ENCODE measurements at regions not wholly inside any gene's neighbourhood (a gene's known extent, or its start where the extent isn't known, plus 50 kb on each side); places are given as distances from the start of the nearest gene placed in this dataset.

GRCh38 chr11:106216281-106216680, 138.8 kb downstream of the AASDHPPT start:
- no peak for DNase-seq (ENCODE audit: low spot score)

GRCh38 chr11:106217456-106217855, 140.0 kb downstream of the AASDHPPT start:
- DNase-seq (ENCODE audit: low spot score): no peak

GRCh38 chr11:106218106-106218505, 140.6 kb downstream of the AASDHPPT start:
- DNase-seq (ENCODE audit: low spot score): no peak

GRCh38 chr11:106222626-106223025, 145.2 kb downstream of the AASDHPPT start:
- DNase-seq (ENCODE audit: low spot score): no peak

- no peak for DNase-seq (ENCODE audit: low spot score)
Observed at GRCh38 chr11:106224172-106224571, 146.7 kb downstream of the AASDHPPT start.

DNA sequence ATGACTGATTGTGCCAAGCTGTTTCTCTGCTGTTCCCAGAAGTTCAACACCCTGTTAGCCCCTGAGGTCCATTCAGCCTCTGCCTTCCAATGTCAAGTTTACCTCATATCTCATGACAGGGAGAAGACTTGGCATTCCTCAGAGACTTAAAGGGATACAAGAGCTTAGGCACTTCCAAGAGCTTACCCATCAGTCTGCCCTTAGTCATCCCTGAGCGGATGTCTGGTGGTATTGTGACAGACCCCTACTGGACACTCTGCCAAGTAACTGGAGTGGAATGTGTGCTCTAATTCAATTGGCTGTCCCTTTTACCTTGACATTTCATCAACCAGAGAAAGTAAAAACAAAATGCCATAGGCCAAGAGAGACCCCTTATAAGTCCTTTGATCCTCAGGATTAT, 151.5 kb downstream of the AASDHPPT start:
- DNase-seq (ENCODE audit: low spot score): no peak

GRCh38 chr11:106231591-106231990, 154.1 kb downstream of the AASDHPPT start:
- DNase-seq (ENCODE audit: low spot score): no peak

GRCh38 chr11:106233191-106233590, 155.7 kb downstream of the AASDHPPT start:
- no peak for DNase-seq (ENCODE audit: low spot score)

GRCh38 chr11:106234794-106235193, 157.3 kb downstream of the AASDHPPT start:
- DNase-seq (ENCODE audit: low spot score): no peak

DNA sequence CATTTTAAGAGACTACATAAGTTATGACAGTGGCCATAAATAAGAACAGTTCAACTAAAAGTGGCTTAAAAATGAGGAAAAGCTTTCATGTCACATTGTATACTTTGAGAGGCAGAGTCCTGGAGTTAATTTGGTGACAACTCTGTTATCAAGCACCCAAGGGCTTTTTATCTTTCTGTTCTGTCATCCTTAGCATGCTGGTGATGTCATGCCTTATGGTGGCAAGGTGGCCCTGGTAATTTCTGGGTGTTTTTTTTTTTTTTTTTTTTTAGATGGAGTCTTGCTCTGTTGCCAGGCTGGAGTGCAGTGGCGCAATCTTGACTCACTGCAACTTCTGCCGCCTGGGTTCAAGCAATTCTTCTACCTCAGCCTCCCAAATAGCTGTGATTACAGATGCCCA, 158.8 kb downstream of the AASDHPPT start:
- no peak for DNase-seq (ENCODE audit: low spot score)

GRCh38 chr11:106238704-106239360, 161.4 kb downstream of the AASDHPPT start:
- no peak for DNase-seq (ENCODE audit: low spot score)

DNA sequence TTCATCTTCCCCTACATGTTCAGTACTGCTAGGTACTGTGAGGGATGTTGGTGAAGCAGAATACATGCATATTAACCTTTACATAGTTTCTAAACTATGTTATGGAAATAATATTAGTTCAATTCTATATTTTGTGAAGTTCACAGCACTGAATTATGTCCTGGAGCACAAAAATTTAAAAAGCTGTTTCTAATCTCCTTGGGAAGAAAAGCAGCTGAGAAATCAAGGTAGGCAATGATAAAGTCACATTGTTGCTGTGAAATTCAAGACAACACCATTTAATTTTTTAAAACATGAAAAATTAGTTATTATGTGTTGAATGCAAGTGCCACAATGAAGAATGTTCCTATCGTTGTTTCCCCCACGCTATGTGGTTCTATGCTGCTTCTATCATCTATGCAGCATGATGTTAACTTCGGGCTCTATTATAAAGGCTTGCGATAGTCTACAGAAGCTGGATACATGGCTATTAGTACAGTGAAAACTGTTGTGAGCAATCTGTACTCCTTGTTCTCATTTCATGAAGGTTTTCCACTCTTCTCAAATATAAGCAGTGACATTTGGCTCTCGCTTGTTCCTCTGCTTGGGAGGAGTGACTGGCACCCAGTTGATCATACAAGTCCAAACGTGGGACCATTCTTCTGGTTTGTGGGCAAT, 164.3 kb downstream of the AASDHPPT start:
- no peak for DNase-seq (ENCODE audit: low spot score)

DNA sequence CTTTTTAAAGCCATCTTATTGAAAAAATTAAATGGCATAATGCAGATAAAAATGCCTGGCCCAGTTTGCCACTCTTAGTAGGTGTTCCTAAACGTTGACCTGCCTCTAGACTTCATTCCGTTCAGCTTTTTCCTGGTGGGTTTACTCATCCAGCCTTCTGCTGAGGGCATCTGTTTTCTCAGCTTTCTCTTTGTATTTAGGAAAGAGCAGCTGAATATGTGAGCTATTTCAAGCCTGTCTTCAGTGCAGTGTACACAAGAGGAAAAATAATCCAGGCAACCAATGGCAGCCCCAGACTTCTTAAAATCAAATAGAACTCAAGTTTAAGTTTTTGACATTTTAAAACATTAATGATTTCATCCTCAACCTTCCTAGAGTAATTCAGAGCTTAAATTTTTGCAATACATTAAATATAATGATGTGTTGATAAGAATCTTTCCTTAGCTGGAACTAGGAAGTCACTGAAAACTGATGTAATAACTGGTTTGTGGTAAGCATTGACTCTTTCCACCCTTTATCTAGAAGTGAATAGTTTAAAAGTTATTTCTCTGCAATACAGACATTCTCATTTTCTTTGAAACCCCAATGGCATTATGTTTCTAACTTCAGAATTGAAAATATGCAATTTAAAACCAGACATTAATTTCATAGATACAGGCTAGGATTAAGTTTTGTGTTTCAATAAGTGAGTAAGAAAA, 165.4 kb downstream of the AASDHPPT start:
- no peak for DNase-seq (ENCODE audit: low spot score)

- DNase-seq (ENCODE audit: low spot score): no peak
Observed at GRCh38 chr11:106246495-106246894, 169.0 kb downstream of the AASDHPPT start.

- peak; percentile 6 for DNase-seq (ENCODE audit: low spot score)
Observed at GRCh38 chr11:106249617-106250239, 172.3 kb downstream of the AASDHPPT start.

DNA sequence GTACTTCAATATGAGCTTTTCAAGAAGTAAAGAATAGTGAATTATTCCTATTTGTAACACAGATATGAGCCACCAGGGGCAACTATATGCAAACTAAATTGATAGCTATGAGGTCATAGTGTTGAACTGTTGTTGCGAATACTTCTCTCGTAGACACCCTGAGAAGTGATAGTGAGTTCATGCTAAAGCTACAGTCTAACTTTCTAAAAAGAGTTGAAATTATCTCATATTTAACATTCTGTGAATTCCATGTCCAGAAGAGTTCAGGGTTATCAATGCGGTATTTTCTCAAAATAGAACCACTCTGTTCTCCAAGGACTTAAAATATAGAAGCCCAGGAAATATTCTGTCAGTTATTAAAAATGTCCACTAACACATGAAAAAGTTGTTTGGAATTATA, 185.4 kb downstream of the AASDHPPT start:
- DNase-seq (ENCODE audit: low spot score): no peak

- no peak for DNase-seq (ENCODE audit: low spot score)
Observed at GRCh38 chr11:106263527-106263926, 186.1 kb downstream of the AASDHPPT start.

DNA sequence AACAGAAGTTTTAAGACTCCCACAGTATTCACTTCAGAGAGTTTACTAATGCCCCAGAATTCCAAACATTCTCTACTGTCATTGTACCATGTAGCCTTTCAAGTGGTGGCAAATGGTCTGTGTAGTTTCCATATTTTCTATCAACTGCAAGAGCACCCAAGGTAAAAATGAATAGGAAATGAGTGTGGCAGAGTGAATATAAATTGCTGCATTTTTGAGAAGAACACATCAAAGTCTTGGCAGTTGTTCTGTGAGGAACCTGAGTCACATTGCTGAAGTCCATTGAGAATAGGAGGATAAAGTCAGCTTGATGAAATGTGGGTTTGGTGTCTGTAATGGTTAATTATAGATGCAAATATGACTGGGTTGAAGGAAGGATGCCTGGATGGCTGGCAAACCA, 193.6 kb downstream of the AASDHPPT start:
- DNase-seq (ENCODE audit: low spot score): no peak

GRCh38 chr11:106271686-106272085, 194.2 kb downstream of the AASDHPPT start:
- no peak for DNase-seq (ENCODE audit: low spot score)

- DNase-seq (ENCODE audit: low spot score): no peak
Observed at GRCh38 chr11:106275151-106275550, 197.7 kb downstream of the AASDHPPT start.

- no peak for DNase-seq (ENCODE audit: low spot score)
Observed at GRCh38 chr11:106276126-106276525, 198.7 kb downstream of the AASDHPPT start.

DNA sequence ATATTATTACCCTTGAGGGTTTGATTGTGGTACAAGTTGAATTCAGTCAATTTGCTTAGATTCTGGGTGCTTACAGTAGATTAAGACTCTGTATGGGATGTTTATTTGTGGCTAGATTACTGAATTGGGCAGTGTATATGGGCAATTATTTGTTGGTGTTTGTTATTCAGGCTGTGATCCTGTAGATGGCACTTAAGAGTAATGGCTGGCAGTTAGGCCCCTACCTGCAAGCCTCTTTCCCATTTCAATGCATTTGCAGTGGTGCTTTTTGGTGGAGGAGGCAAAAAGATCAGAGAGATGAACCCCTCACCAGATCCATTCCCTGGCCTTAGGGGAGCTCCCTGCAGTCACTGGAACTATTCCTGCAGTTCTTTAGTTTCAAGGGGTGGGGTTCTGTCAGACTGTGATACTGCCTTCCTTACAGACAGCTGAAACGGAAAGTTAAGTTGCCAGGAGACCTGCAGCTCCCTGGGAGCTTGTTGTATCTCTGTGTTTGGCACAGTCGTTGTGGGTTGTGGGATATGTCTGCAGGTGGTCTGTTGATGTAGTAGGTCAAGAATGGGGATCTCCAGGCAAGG, 199.5 kb downstream of the AASDHPPT start:
- DNase-seq (ENCODE audit: low spot score): peak; percentile 34

Measured in iPS-NIHi11 (cell line).